ENCODE measurements at regions not wholly inside any gene's neighbourhood (a gene's known extent, or its start where the extent isn't known, plus 50 kb on each side); places are given as distances from the start of the nearest gene placed in this dataset.

- no peak for TF ChIP-seq CTCF (IDR thresholded peaks at IDR 0.05)
- Mint-ChIP-seq H3K4me1 (no peaks in the 10 kb centered on the region), H3K36me3 (ENCODE audit: low read depth) (no peaks in the 10 kb centered on the region), H3K9me3 (no peaks in the 10 kb centered on the region), H3K27ac (no peak overlapping the region), H3K4me3 (no peak overlapping the region), H3K27me3 (peaks cover 18% of the 10 kb centered on the region)
- intact Hi-C loops (cut with micrococcal nuclease): no loop called here
- ChIA-PET POLR2A (no interaction called here), CTCF (no interaction called here)
- DNase-seq (no peak), ATAC-seq (ENCODE audit: low read depth) (no peak)
Measured at GRCh38 chr5:130976493-130976892, 188.6 kb downstream of the HINT1 start.

GRCh38 chr5:130975847-130976246 is 189.2 kb downstream of the HINT1 start:
- ChIA-PET POLR2A (no interaction called here), CTCF (no interaction called here)
- Mint-ChIP-seq H3K27ac (no peak overlapping the region), H3K4me1 (no peaks in the 10 kb centered on the region), H3K36me3 (ENCODE audit: low read depth) (no peaks in the 10 kb centered on the region), H3K9me3 (no peaks in the 10 kb centered on the region), H3K27me3 (peaks cover 17% of the 10 kb centered on the region), H3K4me3 (no peak overlapping the region)
- DNase-seq (no peak), ATAC-seq (ENCODE audit: low read depth) (no peak)
- intact Hi-C loops (cut with micrococcal nuclease): no loop called here
- TF ChIP-seq CTCF (IDR thresholded peaks at IDR 0.05): no peak

- ChIA-PET POLR2A (no interaction called here), CTCF (no interaction called here)
- ATAC-seq (ENCODE audit: low read depth) (no peak), DNase-seq (no peak)
- H3K27ac Mint-ChIP-seq: no peak overlapping the region
- intact Hi-C loops (cut with micrococcal nuclease): no loop called here
- TF ChIP-seq CTCF (IDR thresholded peaks at IDR 0.05): no peak
- H3K4me1 Mint-ChIP-seq: no peaks in the 10 kb centered on the region
- no peak overlapping the region for H3K4me3 Mint-ChIP-seq
- H3K36me3 Mint-ChIP-seq (ENCODE audit: low read depth): no peaks in the 10 kb centered on the region
- peaks cover 16% of the 10 kb centered on the region for H3K27me3 Mint-ChIP-seq
- H3K9me3 Mint-ChIP-seq: no peaks in the 10 kb centered on the region
Measured at GRCh38 chr5:130975299-130975698, 189.8 kb downstream of the HINT1 start.

- Mint-ChIP-seq H3K4me3 (no peak overlapping the region), H3K36me3 (ENCODE audit: low read depth) (no peaks in the 10 kb centered on the region), H3K4me1 (no peaks in the 10 kb centered on the region), H3K27ac (no peak overlapping the region), H3K27me3 (peaks cover 14% of the 10 kb centered on the region), H3K9me3 (no peaks in the 10 kb centered on the region)
- DNase-seq (no peak), ATAC-seq (ENCODE audit: low read depth) (no peak)
- TF ChIP-seq CTCF (IDR thresholded peaks at IDR 0.05): no peak
- CTCF ChIA-PET: no interaction called here
- POLR2A ChIA-PET: no interaction called here
- intact Hi-C loops (cut with micrococcal nuclease): no loop called here
Measured at GRCh38 chr5:130974021-130974683, 190.9 kb downstream of the HINT1 start.

GRCh38 chr5:130966990-130967525 is 198.0 kb downstream of the HINT1 start:
- ChIA-PET POLR2A (no interaction called here), CTCF (no interaction called here)
- no peak for ATAC-seq (ENCODE audit: low read depth)
- DNase-seq: no peak
- Mint-ChIP-seq H3K36me3 (ENCODE audit: low read depth) (no peaks in the 10 kb centered on the region), H3K9me3 (peaks cover 6% of the 10 kb centered on the region), H3K4me3 (no peak overlapping the region), H3K27ac (no peak overlapping the region), H3K27me3 (no peaks in the 10 kb centered on the region), H3K4me1 (no peaks in the 10 kb centered on the region)
- intact Hi-C loops (cut with micrococcal nuclease): no loop called here
- TF ChIP-seq CTCF (IDR thresholded peaks at IDR 0.05): no peak

Data from activated B cell treated with CpG ODN at 0.5 μM for 24 hours (primary cell).